ENCODE measurements at regions not wholly inside any gene's neighbourhood (a gene's known extent, or its start where the extent isn't known, plus 50 kb on each side); places are given as distances from the start of the nearest gene placed in this dataset.

- TF ChIP-seq EZH2 (IDR thresholded peaks at IDR 0.05; ENCODE audit: borderline replicate concordance, low read depth, low read length, poor library complexity, severe bottlenecking): no peak
- TF ChIP-seq, protein P1, sequence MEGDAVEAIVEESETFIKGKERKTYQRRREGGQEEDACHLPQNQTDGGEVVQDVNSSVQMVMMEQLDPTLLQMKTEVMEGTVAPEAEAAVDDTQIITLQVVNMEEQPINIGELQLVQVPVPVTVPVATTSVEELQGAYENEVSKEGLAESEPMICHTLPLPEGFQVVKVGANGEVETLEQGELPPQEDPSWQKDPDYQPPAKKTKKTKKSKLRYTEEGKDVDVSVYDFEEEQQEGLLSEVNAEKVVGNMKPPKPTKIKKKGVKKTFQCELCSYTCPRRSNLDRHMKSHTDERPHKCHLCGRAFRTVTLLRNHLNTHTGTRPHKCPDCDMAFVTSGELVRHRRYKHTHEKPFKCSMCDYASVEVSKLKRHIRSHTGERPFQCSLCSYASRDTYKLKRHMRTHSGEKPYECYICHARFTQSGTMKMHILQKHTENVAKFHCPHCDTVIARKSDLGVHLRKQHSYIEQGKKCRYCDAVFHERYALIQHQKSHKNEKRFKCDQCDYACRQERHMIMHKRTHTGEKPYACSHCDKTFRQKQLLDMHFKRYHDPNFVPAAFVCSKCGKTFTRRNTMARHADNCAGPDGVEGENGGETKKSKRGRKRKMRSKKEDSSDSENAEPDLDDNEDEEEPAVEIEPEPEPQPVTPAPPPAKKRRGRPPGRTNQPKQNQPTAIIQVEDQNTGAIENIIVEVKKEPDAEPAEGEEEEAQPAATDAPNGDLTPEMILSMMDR (conservative IDR thresholded peaks at IDR 0.05; ENCODE audit: low read depth, low read length): no peak
Observed at GRCh38 chr18:22566703-22567420, 149.1 kb upstream of the CTAGE1 start.
